PC-3 (cell line): ENCODE measurements at regions not wholly inside any gene's neighbourhood (a gene's known extent, or its start where the extent isn't known, plus 50 kb on each side); places are given as distances from the start of the nearest gene placed in this dataset.

Experiments
- CTCF ChIP-seq: fragments of 300-600 bp; sonication (generic); conservative IDR thresholded peaks from 2 replicates; pipeline ENCODE4 v1.5.1; 2017; ENCODE audit warnings: antibody characterized with exemption, low read depth, mild to moderate bottlenecking, low read length
- EZH2 ChIP-seq: fragments of 300-600 bp; sonication (generic); IDR thresholded peaks from one replicate; pipeline ENCODE4 v1.6.1; 2017; ENCODE audit warnings: antibody characterized with exemption, mild to moderate bottlenecking, low read length; ENCODE audit not compliant: unreplicated experiment
- EZH2phosphoT487 ChIP-seq: fragments of 300-600 bp; sonication (generic); IDR thresholded peaks from 2 replicates; pipeline ENCODE4 v1.6.1; 2018; ENCODE audit warnings: mild to moderate bottlenecking, antibody characterized with exemption, low read length, borderline replicate concordance

- TF ChIP-seq CTCF = no peak
- no peak for TF ChIP-seq EZH2
- TF ChIP-seq EZH2phosphoT487 = no peak
Measured at GRCh38 chr1:22264464-22265341, 121.8 kb upstream of the WNT4 start.
